GM21526 (cell line): ENCODE measurements at regions not wholly inside any gene's neighbourhood (a gene's known extent, or its start where the extent isn't known, plus 50 kb on each side); places are given as distances from the start of the nearest gene placed in this dataset.

Source experiments
- ATAC-seq: cut with Tn5 transposase; IDR thresholded peaks from one replicate; pipeline ENCODE4 v1.9.1; 2021; ENCODE audit warnings: moderate library complexity; ENCODE audit not compliant: unreplicated experiment, low FRiP score

GRCh38 chr2:235383272-235383843 is 110.5 kb upstream of the AGAP1 start:
- no peak for ATAC-seq

- no peak for ATAC-seq
Observed at GRCh38 chr2:235384624-235385023, 109.2 kb upstream of the AGAP1 start.

- ATAC-seq, result no peak
Observed at GRCh38 chr2:235389626-235390025, 104.2 kb upstream of the AGAP1 start.

GRCh38 chr2:235390108-235390815 is 103.6 kb upstream of the AGAP1 start:
- peak; percentile 71 for ATAC-seq

GRCh38 chr2:235390816-235391194 is 103.0 kb upstream of the AGAP1 start:
- no peak for ATAC-seq

GRCh38 chr2:235391921-235392615 is 101.8 kb upstream of the AGAP1 start:
- ATAC-seq, result no peak

- ATAC-seq, result no peak
Observed at GRCh38 chr2:235394278-235394828, 99.5 kb upstream of the AGAP1 start.

- no peak for ATAC-seq
Observed at GRCh38 chr2:235396071-235396846, 97.6 kb upstream of the AGAP1 start.

- no peak for ATAC-seq
Observed at GRCh38 chr2:235398321-235398720, 95.5 kb upstream of the AGAP1 start.

GRCh38 chr2:235399895-235400294 is 93.9 kb upstream of the AGAP1 start:
- ATAC-seq, result no peak

GRCh38 chr2:235402422-235402821 is 91.4 kb upstream of the AGAP1 start:
- no peak for ATAC-seq

GRCh38 chr2:235405612-235406361 is 88.1 kb upstream of the AGAP1 start:
- ATAC-seq, result no peak

- no peak for ATAC-seq
Observed at GRCh38 chr2:235406430-235406829, 87.4 kb upstream of the AGAP1 start.

- ATAC-seq, result no peak
Observed at GRCh38 chr2:235411905-235412485, 81.8 kb upstream of the AGAP1 start.

- ATAC-seq, result no peak
Observed at GRCh38 chr2:235413064-235413463, 80.8 kb upstream of the AGAP1 start.

- no peak for ATAC-seq
Observed at GRCh38 chr2:235414422-235414821, 79.4 kb upstream of the AGAP1 start.

- ATAC-seq, result no peak
Observed at GRCh38 chr2:235416858-235417499, 76.9 kb upstream of the AGAP1 start.

- no peak for ATAC-seq
Observed at GRCh38 chr2:235418918-235419317, 74.9 kb upstream of the AGAP1 start.

GRCh38 chr2:235419996-235420395 is 73.8 kb upstream of the AGAP1 start:
- no peak for ATAC-seq
